Left ventricle myocardium superior (tissue), 1 donor: ENCODE measurements at regions not wholly inside any gene's neighbourhood (a gene's known extent, or its start where the extent isn't known, plus 50 kb on each side); places are given as distances from the start of the nearest gene placed in this dataset.

Experiments used
- ATAC-seq: fragments of 200-7000 bp; cut with Tn5 transposase; one replicate; pipeline ENCODE4 v1.9.1; 2020; ENCODE audit warnings: mild to moderate bottlenecking, moderate library complexity
- DNase-seq: peaks from one replicate; pipeline ENCODE4 v3.0.0-alpha.2; 2020
- intact Hi-C: fragments of 100-400 bp; cut with micrococcal nuclease; formaldehyde crosslinking; loops from one replicate; pipeline ENCODE4 v1.11.0; 2022
- donor health status: DM: no; HTN: yes; CAD: no; lungs with severe emphysema.

DNA sequence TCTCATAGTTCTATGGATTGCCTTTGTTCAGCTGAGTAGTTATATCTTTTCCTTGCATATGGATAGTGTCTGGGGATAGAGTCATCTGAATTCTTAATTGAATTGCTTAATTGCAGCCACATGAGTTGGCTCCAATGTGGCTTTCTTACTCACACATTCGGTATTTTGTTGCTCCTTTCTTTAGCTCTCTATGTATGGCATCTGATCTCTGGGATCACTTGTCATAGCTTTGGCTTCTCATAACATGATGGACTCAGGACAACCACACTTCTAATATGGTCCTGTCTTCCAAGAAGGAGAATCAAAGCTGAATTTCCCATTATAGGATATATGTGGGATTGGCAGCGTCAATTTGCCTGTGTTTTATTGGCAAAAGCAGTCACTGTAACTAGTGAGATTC lies 716.2 kb downstream of the NCAM2 start:
- ATAC-seq (no peak), DNase-seq (no peak)
- intact Hi-C loops = no loop called here

DNA sequence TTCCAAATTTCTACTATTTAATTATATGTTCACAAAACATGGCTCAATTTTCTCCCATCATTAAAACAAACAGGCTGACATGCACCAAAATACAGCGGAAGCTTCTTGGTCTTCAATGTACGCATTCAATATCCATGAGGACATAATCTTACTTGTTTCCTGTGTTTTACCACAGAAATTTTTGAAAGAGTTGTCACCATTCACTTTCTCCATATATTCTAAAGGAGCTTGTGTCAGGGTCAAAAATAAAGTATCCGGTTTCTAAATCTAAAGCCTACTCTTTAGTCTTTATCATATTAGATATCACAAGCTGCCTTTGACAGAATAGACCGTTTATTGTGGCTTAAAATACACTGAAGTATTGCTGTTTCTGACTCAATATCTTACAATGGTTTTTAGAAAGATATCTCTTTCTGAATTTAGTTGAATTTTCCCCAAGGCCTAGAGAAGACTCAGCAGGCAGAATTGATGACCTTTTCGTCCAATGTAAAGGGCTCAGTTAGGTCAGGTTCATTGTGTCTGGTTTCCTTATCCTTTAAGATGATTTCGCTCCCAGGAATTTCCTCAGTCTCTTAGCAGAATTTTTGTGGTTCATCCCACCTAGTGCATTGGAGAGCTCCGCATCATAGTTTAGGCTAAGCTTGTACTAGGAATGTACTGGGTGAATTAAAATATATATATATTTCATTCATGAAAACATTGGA lies 717.2 kb downstream of the NCAM2 start:
- DNase-seq = no peak
- intact Hi-C loops = no loop called here
- ATAC-seq = no peak

DNA sequence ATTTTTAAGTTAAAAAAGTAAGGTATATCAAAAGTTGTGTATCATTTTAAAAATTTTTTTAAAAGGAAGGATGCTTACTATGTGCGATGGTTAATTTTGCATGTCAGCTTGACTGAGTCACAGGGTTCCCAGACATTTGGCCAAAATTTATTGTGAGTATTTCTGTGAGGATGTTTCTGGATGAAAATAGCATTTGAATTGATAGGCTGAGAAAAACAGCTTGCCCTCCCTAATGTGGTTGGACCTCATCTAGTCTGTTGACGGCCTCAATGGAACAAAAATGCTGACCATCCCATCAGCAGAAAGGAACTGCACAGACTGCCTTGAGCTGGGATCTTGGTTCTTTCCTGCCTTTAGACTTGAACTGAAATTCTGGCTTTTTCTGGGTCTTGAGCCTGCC lies 724.5 kb downstream of the NCAM2 start:
- ATAC-seq (no peak), DNase-seq (no peak)

DNA sequence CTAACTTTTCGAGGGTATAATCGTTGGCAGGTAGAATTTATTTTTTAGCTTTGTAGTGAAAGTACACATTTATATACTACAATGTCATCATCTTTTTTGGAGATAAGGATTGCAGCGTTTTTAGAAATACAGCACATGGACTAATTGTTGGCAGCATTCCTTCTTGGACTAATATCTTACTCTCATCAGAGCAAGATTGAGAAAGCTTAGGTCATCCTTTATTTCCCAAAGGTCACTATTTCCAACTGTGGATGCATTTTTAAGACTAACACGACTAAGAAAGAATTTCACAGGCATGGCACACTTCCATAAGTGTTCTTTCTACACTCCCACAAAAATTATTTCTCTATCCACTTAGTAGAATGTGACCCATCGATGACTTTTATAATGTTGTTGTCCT lies 732.3 kb downstream of the NCAM2 start:
- DNase-seq (no peak), ATAC-seq (peak; percentile 58)
- intact Hi-C loops = no loop called here

More for the DNA sequence above, 724.5 kb downstream of the NCAM2 start:
- intact Hi-C loops = no loop called here

DNA sequence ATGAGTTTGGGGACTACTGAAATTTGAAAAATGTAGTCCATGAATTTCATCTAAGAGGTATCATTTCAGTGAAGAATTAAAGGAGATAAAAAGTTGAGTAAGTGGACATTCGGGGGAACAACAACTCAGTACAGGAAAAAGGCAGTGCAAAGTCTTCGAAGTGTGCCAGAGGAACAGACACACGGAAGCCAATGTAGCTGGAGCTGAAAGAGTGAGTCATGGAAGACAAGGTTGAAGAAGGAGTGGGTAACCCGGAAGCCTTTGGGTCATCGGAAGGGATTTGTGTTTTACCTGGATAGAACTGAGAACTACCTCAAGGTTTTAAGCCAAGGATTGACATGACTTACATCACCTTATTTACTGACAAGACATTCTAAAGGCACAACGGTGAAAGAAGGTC lies 733.4 kb downstream of the NCAM2 start:
- no peak for ATAC-seq
- no peak for DNase-seq
- intact Hi-C loops = no loop called here

DNA sequence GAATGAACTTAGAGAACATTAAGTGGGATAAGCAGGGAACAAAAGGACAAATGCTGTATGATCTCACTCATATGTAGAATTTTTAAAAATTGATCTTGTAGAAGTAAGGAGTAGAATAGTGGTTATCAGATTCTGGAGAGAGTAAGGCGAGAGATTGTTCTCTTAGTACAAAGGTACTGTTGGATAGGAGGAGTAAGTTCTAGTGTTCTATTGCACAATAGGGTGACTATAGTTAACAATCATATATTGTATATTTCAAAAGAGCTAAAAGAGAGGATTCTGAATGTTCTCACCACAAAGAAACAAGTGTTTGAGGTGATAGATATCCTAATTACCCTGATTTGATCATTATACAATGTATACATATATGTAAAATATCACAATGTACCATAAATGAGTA lies 735.9 kb downstream of the NCAM2 start:
- DNase-seq (no peak), ATAC-seq (no peak)
- intact Hi-C loops = no loop called here

DNA sequence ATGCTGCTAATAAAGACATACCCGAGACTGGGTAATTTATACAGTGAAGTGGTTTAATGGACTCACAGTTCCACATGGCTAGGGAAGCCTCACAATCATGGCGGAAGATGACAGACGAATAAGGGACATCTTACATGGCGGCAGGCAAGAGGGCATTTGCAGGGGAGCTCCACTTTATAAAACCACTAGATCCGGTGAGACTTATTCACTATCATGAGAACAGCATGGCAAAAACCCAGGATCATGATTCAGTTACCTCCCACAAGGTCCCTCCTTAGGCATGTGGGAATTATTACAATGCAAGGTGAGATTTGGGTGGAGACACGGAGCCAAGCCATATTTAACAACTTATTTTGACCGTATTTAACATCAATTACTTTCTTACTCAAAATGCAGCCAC lies 739.0 kb downstream of the NCAM2 start:
- no peak for DNase-seq
- intact Hi-C loops = no loop called here

DNA sequence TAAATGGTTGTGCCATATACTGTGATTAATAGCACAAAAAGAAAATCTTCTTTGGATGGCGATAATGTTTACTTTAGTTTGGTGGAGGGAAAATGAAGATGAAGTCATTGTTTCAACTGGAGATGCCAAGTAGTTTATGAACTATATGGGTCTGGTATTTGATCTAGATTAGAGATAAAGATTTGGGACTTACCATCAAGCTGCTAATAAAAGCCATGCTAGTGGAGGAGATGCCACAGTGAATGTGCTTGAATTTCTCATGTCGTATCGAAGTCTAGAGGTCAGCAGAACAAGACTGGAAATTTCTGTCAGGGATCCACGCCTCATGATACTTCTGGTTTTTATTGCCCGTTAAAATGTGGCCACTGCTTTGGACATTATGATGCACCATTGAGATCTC lies 742.0 kb downstream of the NCAM2 start:
- ATAC-seq (no peak), DNase-seq (no peak)
- intact Hi-C loops = no loop called here

More for the DNA sequence above, 739.0 kb downstream of the NCAM2 start:
- no peak for ATAC-seq

DNA sequence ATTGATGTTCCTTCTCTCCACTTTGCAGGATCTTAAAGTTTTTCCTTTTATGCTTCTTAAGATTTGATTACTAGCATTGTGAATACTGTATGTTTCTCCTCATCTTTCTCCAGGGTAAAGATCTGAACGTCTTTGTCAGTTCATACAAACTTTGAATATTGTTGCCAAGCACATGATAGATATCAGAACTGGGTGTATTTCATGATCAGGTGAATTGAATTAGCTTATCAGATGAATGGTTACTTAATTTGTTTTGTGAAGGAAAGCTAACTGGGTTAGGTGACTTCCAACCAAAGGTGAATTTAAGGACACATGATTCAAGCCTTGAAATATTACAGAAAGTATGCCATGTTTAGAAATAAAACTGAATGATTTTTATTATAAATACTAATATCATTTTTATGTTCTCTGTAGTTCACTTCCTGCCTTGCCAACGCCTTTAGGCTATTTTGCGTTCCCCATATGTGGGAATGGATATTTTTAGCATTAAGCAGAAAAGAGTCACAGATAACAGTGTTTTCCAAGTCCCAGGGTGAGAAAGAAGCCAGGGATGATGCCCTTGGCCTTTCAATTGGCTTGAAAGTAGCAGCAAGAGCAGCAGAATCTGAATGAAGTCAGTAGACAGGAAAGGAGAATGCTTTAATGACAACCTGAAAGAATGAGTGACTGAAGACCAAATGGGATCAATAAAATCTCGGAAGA lies 752.1 kb downstream of the NCAM2 start:
- intact Hi-C loops = no loop called here
- ATAC-seq = no peak
- DNase-seq = no peak

DNA sequence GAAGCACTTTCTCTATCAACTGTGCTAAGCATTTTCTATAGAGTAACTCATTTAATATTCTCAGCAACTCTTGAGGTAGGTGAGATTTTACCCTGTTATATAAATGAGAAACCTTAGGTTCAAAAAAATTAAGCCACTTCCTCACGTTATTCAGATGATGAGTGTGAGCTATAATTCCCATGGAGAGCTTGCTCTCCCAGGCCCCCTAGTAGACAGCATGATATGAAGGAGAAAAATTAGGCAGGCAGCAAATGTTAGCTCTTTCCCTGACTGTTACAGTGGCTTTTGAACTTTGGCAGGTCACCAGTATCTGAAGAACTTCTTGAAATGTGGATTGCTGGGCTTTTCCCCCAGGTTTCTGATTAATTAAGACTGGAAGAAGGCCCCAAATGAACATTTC lies 753.1 kb downstream of the NCAM2 start:
- intact Hi-C loops = no loop called here
- ATAC-seq = no peak
- DNase-seq = no peak

DNA sequence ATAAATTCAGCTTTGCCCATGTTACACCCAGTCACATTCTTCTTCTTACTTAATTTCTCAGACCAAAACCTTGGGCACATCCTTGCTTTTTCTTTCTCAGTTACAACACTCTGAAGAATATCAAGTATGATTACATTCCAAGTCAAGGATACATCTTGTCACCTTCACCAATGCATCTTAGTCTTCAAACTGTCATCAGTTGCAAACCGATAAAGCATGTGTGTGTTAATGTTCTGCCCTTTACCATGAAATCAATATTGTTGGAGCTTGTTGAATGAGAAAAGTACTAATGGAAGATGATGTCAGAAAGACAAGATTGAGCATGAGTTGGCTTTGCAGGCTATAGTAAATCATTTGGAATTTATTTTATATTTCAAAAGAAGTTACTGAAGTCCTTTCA lies 764.6 kb downstream of the NCAM2 start:
- intact Hi-C loops = no loop called here
- DNase-seq (no peak), ATAC-seq (no peak)

DNA sequence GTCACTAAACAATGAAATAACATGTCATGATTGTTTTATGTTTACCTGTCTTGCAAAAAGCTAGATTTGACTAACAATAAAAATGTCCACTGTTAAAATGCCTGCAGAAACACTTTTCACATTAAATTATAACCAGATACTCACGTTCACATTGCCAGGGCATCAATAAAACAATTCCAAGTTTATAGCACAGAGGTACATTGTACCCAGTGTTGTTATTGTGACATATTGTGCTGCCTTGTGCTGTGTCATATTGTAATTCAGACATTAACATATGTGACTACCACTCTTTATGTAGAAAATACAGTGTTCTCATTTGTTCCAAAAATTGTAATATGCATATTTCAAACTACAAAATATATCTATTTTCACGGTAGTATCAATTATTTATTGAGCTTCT lies 766.1 kb downstream of the NCAM2 start:
- no peak for ATAC-seq
- DNase-seq = no peak
- intact Hi-C loops = no loop called here

DNA sequence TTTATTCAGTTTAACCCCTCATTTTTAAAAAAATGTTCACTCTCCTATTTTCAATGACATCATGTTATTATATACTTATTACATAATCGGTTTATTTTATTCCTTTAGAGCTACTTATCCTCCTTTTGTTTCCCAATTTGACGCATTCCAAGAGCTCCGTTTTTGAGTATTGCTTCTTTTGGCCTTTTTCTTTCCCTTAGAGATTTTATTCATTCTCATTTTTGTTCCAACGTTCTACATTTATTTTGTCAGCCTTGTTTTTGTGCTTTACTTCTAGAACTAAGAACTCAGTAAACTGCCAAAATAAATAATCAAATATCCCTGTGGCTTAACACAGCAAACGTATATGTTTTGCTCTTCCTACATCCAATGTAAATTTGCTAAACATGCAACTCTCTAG lies 769.1 kb downstream of the NCAM2 start:
- DNase-seq (no peak), ATAC-seq (no peak)
- intact Hi-C loops = no loop called here

DNA sequence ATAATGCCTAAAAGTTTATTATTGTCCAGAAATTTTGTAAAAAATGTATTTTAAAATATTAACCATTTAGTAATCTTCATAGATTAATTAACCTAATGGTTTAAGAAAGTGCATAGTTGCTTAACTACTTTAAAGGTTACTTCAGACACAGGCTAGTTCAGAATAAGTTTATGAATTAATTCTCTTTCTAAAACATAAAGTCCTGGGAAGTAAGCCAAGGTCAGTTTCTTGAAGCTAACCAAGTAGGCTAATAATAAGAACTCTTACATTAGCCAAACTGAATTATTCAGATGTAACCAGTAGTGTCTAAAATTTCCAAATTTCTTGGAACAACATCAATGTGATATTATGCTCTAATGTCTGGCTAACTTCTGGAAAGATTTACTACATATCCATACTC lies 790.4 kb downstream of the NCAM2 start:
- ATAC-seq = no peak
- DNase-seq = no peak
- intact Hi-C loops = no loop called here

DNA sequence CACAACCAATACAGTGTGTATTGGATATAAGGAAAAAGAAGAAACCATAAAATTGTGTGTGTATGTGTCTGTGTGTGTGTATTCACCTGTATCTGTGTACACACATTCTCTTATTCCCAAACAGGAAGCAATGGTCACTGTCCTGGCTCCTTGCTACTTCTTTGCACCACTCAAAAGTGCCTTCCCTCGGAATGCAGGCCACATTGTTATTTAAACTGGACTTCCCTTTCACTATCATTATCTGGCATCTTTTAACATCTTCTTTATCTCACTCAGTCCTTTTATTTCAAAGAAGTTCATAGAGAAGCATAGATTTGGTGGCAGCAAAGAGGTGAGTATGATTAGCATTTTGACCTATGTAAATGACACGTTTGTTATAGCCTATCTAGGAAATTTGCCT lies 803.7 kb downstream of the NCAM2 start:
- DNase-seq (no peak), ATAC-seq (no peak)
- intact Hi-C loops = no loop called here

DNA sequence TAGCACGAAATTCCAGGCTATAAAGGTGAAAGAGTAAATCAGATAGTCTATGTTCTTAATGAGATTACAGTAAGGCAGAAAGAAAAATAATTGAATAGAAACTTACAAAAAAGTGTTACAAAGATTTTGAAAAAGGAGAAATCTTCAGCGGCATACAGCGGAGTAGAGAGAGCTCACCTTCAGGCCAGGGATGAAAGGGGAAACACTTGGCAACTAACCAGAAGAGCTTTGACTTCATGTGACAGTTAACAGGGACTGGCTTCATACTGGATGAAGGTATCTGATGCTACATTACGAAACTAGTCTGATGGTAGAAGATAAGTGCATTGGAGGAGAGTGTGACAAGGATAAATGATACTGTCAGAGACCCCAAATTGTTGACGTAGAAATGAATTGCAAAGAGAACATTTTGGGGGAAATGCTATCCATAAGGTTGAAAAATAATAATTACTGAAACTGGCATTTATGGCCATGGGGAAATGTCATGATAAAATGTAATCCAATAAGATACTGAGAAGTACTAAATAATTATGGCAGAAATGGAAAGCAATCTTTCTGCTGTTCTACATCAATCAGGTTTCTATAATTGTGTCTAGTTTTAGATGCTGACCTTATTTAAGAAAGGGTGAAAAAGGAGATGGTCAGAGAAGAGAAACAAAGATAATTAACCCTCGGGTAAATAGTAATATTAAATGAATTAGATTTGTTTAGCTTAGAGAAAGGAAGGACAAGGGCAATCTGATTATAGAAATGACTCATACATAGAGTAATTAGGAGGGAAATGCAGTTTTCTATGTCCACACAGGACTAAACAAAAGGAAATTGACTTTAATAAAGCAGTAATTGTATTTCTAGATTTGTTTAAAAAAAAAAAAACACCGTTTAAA lies 808.7 kb downstream of the NCAM2 start:
- no peak for DNase-seq
- intact Hi-C loops = no loop called here
- no peak for ATAC-seq

DNA sequence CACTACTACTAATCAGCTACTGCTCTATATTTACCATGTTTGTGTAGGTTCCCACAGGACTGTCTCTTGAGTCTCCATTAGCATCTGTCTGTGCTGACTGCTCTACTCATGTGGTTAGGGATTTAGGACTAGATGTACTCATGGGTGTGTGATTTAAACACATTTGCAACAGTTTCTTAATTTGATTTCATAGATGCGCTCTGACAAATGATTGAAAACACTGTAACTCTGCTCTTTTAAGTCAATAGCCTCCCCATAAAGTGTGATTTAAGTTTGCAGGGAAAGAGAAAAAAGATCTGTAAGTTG lies 809.3 kb downstream of the NCAM2 start:
- DNase-seq (no peak), ATAC-seq (no peak)
- intact Hi-C loops = no loop called here

DNA sequence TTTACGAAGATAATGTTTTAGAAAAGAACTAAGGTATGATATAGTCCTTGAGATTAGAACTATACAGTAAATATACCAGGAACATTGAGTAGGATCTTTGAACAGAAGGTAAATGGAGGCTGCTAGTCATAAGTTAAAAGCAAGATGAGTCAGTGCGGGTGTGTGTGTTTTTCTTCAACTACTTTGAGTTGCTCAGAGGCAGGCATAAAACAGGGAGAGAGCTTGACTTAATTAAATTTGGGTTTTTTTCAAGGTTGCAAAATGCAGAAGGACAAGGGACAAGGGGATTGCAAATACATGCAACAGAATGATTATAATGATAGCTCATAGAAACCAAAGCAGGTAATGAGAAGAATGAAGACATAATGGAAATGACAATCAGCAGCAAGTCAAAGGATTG lies 815.1 kb downstream of the NCAM2 start:
- no peak for ATAC-seq
- intact Hi-C loops = no loop called here
- DNase-seq = no peak

DNA sequence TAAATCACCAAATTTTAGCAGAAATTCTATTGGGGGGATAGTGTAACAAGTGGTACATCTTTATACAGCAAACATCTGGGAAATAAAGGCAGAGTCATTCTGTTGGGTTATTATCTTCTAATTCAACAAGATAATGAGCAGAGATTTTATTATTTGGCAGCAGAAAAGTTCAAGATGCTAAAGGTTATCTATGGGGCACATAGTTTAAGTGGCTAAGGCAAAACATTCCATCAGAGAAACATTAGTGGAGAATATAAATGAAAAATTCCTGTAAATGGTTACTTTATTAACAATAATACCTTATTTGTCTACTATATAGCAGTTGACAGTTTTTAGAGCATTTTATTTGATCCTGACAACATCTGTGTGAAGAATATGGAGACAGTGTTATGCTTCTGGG lies 815.7 kb downstream of the NCAM2 start:
- ATAC-seq (no peak), DNase-seq (no peak)
- intact Hi-C loops = no loop called here

DNA sequence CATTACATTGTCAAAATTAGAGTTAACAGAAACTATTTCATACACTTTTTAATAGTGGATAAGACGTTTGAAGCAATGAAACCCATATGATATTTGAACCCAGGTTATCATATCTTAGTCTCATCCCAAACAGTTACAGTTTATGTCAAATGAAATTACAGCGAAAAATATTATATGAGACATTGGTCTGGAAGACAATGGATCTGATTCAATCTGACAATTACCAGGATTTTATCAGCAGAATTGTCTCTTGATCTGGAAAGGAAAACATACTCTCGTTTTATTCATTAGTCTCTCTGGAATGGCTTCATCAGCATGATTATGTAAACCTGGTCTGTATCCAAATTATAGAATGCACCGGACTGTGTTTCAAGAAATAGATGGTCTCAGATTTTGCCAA lies 818.6 kb downstream of the NCAM2 start:
- DNase-seq = no peak
- no peak for ATAC-seq
- intact Hi-C loops = no loop called here

DNA sequence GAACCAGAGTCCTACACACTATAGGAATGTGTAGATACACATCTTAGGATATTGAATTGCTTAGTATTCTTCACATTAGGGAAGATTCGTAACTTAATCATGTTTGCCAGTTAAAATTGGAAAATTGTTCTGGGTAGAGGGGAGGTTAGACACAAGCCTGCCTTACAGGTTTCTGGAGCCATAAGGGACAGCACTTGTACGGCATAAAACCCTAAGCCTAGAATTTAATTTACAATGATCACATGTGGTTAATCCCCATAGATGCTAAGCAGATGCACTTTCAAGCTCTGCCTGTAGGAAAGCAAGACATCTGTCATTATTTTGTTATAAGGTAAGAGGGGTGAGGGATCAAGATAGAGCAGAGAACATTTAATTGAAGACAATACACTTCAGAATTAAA lies 820.7 kb downstream of the NCAM2 start:
- ATAC-seq = no peak
- no peak for DNase-seq
- intact Hi-C loops = no loop called here
